ENCODE measurements at regions not wholly inside any gene's neighbourhood (a gene's known extent, or its start where the extent isn't known, plus 50 kb on each side); places are given as distances from the start of the nearest gene placed in this dataset.

DNA sequence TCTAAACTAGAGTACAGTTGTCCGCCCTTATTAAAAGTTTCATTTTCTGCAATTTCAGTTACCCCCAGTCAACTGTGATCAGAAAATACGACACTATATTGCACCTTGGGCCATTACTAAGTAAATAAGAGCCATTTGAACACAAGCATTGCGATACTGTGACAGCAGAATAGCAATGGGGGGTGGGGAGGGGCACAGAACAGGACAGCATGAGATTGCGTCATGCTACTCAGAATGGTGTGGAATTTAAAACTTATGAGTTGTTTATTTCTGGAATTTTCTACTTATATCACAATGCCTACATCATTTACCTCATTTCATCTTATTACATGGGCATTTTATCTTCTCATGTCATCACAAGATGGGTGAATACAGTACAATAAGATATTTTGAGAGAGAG is 166.3 kb downstream of the MANEA start:
- TF ChIP-seq BRCA1 (IDR thresholded peaks at IDR 0.05): no peak
- no peak for TF ChIP-seq BRCA1 (CRISPR knock-in tag; IDR thresholded peaks at IDR 0.05)
- TF ChIP-seq ZNF224 (CRISPR knock-in tag; IDR thresholded peaks at IDR 0.05): no peak
- TF ChIP-seq, protein P1, sequence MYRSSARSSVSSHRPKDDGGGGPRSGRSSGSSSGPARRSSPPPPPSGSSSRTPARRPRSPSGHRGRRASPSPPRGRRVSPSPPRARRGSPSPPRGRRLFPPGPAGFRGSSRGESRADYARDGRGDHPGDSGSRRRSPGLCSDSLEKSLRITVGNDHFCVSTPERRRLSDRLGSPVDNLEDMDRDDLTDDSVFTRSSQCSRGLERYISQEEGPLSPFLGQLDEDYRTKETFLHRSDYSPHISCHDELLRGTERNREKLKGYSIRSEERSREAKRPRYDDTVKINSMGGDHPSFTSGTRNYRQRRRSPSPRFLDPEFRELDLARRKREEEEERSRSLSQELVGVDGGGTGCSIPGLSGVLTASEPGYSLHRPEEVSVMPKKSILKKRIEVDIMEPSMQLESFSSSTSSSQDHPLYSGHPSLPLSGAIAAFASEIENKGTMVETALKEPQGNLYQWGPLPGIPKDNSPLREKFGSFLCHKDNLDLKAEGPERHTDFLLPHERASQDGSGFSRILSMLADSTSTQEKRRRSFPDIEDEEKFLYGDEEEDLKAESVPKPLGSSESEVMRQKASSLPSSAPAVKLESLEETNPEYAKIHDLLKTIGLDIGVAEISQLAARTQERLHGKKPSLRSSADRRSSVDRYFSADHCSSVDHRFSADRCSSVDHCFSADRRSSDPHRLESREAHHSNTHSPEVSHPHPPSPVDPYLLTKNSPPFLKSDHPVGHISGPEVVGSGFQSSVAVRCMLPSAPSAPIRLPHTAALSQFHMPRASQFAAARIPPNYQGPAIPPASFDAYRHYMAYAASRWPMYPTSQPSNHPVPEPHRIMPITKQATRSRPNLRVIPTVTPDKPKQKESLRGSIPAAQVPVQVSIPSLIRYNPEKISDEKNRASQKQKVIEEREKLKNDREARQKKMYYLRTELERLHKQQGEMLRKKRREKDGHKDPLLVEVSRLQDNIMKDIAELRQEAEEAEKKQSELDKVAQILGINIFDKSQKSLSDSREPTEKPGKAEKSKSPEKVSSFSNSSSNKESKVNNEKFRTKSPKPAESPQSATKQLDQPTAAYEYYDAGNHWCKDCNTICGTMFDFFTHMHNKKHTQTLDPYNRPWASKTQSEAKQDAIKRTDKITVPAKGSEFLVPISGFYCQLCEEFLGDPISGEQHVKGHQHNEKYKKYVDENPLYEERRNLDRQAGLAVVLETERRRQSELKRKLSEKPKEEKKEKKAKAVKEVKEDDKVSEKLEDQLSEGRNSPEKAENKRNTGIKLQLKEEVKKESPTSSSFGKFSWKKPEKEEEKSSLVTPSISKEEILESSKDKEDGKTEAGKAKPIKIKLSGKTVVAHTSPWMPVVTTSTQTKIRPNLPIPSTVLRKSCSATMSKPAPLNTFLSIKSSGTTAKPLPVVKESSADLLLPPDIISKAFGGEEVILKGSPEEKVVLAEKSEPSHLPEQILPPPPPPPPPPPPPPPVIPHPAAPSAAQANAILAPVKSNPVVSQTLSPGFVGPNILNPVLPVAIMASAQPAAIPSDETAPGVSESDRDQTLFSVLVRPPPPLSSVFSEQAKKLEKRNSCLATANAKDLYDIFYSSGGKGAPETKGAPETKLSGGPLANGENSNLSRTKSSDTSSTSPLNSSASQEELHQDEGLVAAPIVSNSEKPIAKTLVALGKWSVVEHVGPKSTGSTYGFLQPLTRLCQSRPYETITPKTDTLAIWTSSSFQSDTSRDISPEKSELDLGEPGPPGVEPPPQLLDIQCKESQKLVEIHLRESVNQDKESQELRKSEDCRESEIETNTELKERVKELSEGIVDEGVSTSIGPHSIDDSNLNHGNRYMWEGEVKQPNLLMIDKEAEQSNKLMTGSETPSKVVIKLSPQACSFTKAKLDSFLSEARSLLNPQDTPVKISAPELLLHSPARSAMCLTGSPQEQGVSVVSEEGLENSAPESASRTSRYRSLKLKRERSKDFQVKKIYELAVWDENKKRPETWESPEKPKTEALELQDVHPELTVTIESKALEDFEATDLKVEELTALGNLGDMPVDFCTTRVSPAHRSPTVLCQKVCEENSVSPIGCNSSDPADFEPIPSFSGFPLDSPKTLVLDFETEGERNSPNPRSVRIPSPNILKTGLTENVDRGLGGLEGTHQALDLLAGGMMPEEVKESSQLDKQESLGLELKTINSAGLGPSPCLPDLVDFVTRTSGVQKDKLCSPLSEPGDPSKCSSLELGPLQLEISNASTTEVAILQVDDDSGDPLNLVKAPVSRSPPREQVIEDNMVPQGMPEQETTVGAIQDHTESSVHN (IDR thresholded peaks at IDR 0.05; ENCODE audit: borderline replicate concordance in 1 of 2, low read depth in 1 of 2): no peak
- TF ChIP-seq ZBED1 (IDR thresholded peaks at IDR 0.05): no peak
